Endothelial cell of umbilical vein (primary cell): ENCODE measurements at regions not wholly inside any gene's neighbourhood (a gene's known extent, or its start where the extent isn't known, plus 50 kb on each side); places are given as distances from the start of the nearest gene placed in this dataset.

Experiments
- BruUV-seq: library from RNA; stranded (reverse); fragments of 400-500 nt; replicated peaks from 2 replicates; lab custom pipeline; 2021; lab: Mats Ljungman, UMichigan
- CTCF ChIA-PET: fragments of 300-600, 350-600 bp; sonication (Branson Sonifier 250); formaldehyde crosslinking; loops from one replicate; lab custom pipeline; 2021; ENCODE audit warnings: antibody characterized with exemption, inconsistent platforms; lab: Charles Lee
- POLR2A ChIA-PET: fragments of 300-600, 350-600 bp; sonication (Branson Sonifier 250); formaldehyde crosslinking; loops from one replicate; lab custom pipeline; 2021; ENCODE audit warnings: antibody characterized with exemption, inconsistent platforms; lab: Charles Lee
- DNase-seq: peaks from one replicate; pipeline ENCODE4 v3.0.0-alpha.2; 2011; ENCODE audit warnings: low read depth, low spot score
- FAIRE-seq: peaks from 2 replicates; lab custom pipeline; 2011; peaks lifted over from hg19 to GRCh38; lab: Jason Lieb, UNC
- H2AFZ ChIP-seq: 2 replicates; pipeline ENCODE4 v1.6.0; 2012; ENCODE audit warnings: low read depth, low read length, control low read depth, inconsistent platforms
- H3K27ac ChIP-seq: 2 replicates; pipeline ENCODE4 v1.5.1; 2011; ENCODE audit warnings: low read depth, mild to moderate bottlenecking, control low read depth, low read length, moderate library complexity; ENCODE audit not compliant: insufficient read depth
- H3K27me3 ChIP-seq, 2 experiments: 2 replicates each; pipeline versions ENCODE4 v1.6.0 to v1.6.1; 2011; ENCODE audit warnings: low read length in 2 of 2, mixed read lengths in 1 of 2; ENCODE audit not compliant: control insufficient read depth in 2 of 2, insufficient read depth in 2 of 2
- H3K36me3 ChIP-seq, 2 experiments: 2 replicates in 1 of 2; 3 replicates in 1 of 2; pipeline ENCODE4 v1.5.1; 2011; ENCODE audit warnings: low read length in 2 of 2, mild to moderate bottlenecking in 1 of 2, moderate library complexity in 1 of 2; ENCODE audit not compliant: control insufficient read depth in 2 of 2, insufficient read depth in 2 of 2; ENCODE audit errors: extremely low read depth in 1 of 2
- H3K4me1 ChIP-seq: 3 replicates; pipeline ENCODE4 v1.5.1; 2011; ENCODE audit warnings: mild to moderate bottlenecking, low read length; ENCODE audit not compliant: control insufficient read depth, insufficient read depth; ENCODE audit errors: extremely low read depth
- H3K4me2 ChIP-seq: 2 replicates; pipeline ENCODE4 v1.6.1; 2011; ENCODE audit warnings: low read length, control low read depth, mixed read lengths; ENCODE audit not compliant: insufficient read depth
- H3K4me3 ChIP-seq, 3 experiments: fragments of 200-600 bp in 1 of 3; sonication (generic), shearing (Covaris generic) in 1 of 3; replicated peaks in 1 of 3; 2 replicates each; pipeline ENCODE4 v1.5.1; 2011 to 2016; ENCODE audit warnings: control low read depth in 3 of 3, low read length in 3 of 3, mild to moderate bottlenecking in 2 of 3, inconsistent platforms in 1 of 3, low read depth in 1 of 3, moderate library complexity in 1 of 3; ENCODE audit not compliant: insufficient read depth in 1 of 3
- H3K79me2 ChIP-seq: 2 replicates; pipeline ENCODE4 v1.6.0; 2012; ENCODE audit warnings: low read length, inconsistent platforms; ENCODE audit not compliant: control insufficient read depth, insufficient read depth
- H3K9ac ChIP-seq: replicated peaks from 2 replicates; pipeline ENCODE3; 2011; ENCODE audit warnings: low read length, control low read depth; ENCODE audit not compliant: insufficient read depth; ENCODE audit errors: extremely low read depth
- H3K9me1 ChIP-seq: replicated peaks from 3 replicates; pipeline ENCODE4 v1.6.0; 2011; ENCODE audit warnings: mild to moderate bottlenecking, low read length; ENCODE audit not compliant: control insufficient read depth, insufficient read depth; ENCODE audit errors: extremely low read depth
- H3K9me3 ChIP-seq: replicated peaks from 2 replicates; pipeline ENCODE4 v1.5.1; 2012; ENCODE audit warnings: low read length, inconsistent platforms; ENCODE audit not compliant: control insufficient read depth, insufficient read depth
- H4K20me1 ChIP-seq: replicated peaks from 2 replicates; pipeline ENCODE3; 2011; ENCODE audit warnings: mild to moderate bottlenecking, low read length; ENCODE audit not compliant: control insufficient read depth, insufficient read depth; ENCODE audit errors: extremely low read depth
- CTCF ChIP-seq, 2 donors: IDR thresholded peaks; 1 replicate in 1 of 2; 2 replicates in 1 of 2; pipeline ENCODE4 v1.5.1; 2011; ENCODE audit warnings: low read length in 2 of 2, mild to moderate bottlenecking in 2 of 2, moderate library complexity in 2 of 2, control low read depth in 1 of 2, inconsistent platforms in 1 of 2, low read depth in 1 of 2; ENCODE audit not compliant: insufficient read depth in 1 of 2; ENCODE audit errors: extremely low read depth in 1 of 2
- EZH2 ChIP-seq: IDR thresholded peaks from 2 replicates; pipeline ENCODE4 v1.6.1; 2012; ENCODE audit warnings: borderline replicate concordance, low read depth, mild to moderate bottlenecking, moderate library complexity, low read length, inconsistent platforms; ENCODE audit not compliant: severe bottlenecking
- FOS ChIP-seq: IDR thresholded peaks from 2 replicates; pipeline ENCODE4 v1.6.1; 2011; ENCODE audit warnings: mild to moderate bottlenecking, low read length, moderate library complexity, borderline replicate concordance; ENCODE audit not compliant: insufficient read depth
- GATA2 ChIP-seq: IDR thresholded peaks from 2 replicates; pipeline ENCODE4 v1.7.0; 2011; ENCODE audit warnings: low read depth, mild to moderate bottlenecking, moderate library complexity, mixed read lengths, low read length; ENCODE audit not compliant: insufficient read length, insufficient read depth
- JUN ChIP-seq: IDR thresholded peaks from 2 replicates; pipeline ENCODE4 v1.6.1; 2011; ENCODE audit warnings: borderline replicate concordance, low read depth; ENCODE audit not compliant: insufficient read length, insufficient read depth
- MYC ChIP-seq: IDR thresholded peaks from one replicate; pipeline ENCODE4 v1.6.1; 2011; ENCODE audit warnings: mild to moderate bottlenecking, low read depth, low read length
- POLR2A ChIP-seq: IDR thresholded peaks from 2 replicates; pipeline ENCODE4 v1.6.1; 2012; ENCODE audit warnings: low read depth, mild to moderate bottlenecking, control low read depth, low read length
- POLR2AphosphoS5 ChIP-seq: IDR thresholded peaks from 2 replicates; pipeline ENCODE4 v1.6.1; 2012; ENCODE audit warnings: low read depth, mild to moderate bottlenecking, control low read depth, low read length, moderate library complexity; ENCODE audit not compliant: insufficient read depth
- dilution Hi-C: fragments of 300-500 bp; cut with MboI; formaldehyde crosslinking; loops from one replicate; pipeline ENCODE4 v1.15.0; 2019; ENCODE audit warnings: low sequenced_read_pairs; ENCODE audit not compliant: extremely low pct_ligation_motif_present
- intact Hi-C: fragments of 100-400 bp; cut with micrococcal nuclease; formaldehyde crosslinking; loops from one replicate; pipeline ENCODE4 v1.10.0; 2022
- TF ChIP-seq, protein P1 (sequence below): IDR thresholded peaks from 2 replicates; pipeline ENCODE4 v1.6.1; 2011; ENCODE audit not compliant: insufficient read depth, insufficient read length

DNA sequence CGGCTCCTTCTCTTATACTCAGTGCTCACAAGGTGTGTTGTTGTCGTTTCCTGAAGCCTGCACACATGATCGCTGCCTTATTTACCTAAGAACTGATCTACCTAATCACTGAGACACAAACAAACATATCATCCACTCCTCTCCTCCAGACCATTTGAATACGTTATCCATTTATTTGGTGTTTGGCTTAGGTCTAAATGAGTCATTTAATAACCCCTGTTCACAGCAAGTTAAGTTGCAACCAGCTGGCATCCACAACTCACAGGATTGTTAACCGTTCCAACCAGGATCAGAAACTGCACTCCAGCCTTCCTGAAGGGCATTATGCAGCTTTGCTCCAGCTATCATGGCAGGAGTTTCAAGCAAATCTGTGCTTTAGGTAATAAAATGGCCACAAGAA is 511.1 kb upstream of the MAP3K7 start:
- H3K79me2 ChIP-seq, result no peaks in the 10 kb centered on the region
- H2AFZ ChIP-seq, result no peak overlapping the region
- H3K4me3 ChIP-seq, result no peak overlapping the region
- BruUV-seq, result no TSS peak
- FAIRE-seq (no peak), DNase-seq (no peak)
- TF ChIP-seq, protein P1, sequence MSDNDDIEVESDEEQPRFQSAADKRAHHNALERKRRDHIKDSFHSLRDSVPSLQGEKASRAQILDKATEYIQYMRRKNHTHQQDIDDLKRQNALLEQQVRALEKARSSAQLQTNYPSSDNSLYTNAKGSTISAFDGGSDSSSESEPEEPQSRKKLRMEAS, result no peak
- TF ChIP-seq POLR2A (no peak), EZH2 (no peak), GATA2 (no peak), MYC (no peak), FOS (no peak), POLR2AphosphoS5 (no peak), CTCF (IDR thresholded peaks at IDR 0.05; ENCODE audit: extremely low read depth in 1 of 2, insufficient read depth in 1 of 2, low read depth in 1 of 2, low read length in 2 of 2) (no peak), JUN (no peak)
- H3K27me3 ChIP-seq, result no peaks in the 10 kb centered on the region
- H3K9me3 ChIP-seq, result no peaks in the 10 kb centered on the region
- no peak overlapping the region for H3K27ac ChIP-seq
- H3K9ac ChIP-seq, result no peak overlapping the region
- H3K4me1 ChIP-seq, result no peaks in the 10 kb centered on the region
- ChIA-PET POLR2A (no interaction called here), CTCF (no interaction called here)
- H3K9me1 ChIP-seq, result no peaks in the 10 kb centered on the region
- dilution Hi-C loops, result no loop called here
- H3K4me2 ChIP-seq, result no peak overlapping the region
- intact Hi-C loops, result no loop called here
- H4K20me1 ChIP-seq, result no peaks in the 10 kb centered on the region
- H3K36me3 ChIP-seq, result no peaks in the 10 kb centered on the region
